Epithelial cell of proximal tubule (primary cell): ENCODE measurements at regions not wholly inside any gene's neighbourhood (a gene's known extent, or its start where the extent isn't known, plus 50 kb on each side); places are given as distances from the start of the nearest gene placed in this dataset.
"Not testable (repeated sequence)": the region's sequence is repeated elsewhere in the genome, so short reads cannot be mapped to it uniquely, and the experiment has no call there.

Source experiments
- DNase-seq: peaks from one replicate; pipeline ENCODE4 v3.0.0-alpha.2; 2011; ENCODE audit warnings: low read depth
- H3K4me3 ChIP-seq: 2 replicates; pipeline ENCODE4 v1.5.1; 2011; ENCODE audit warnings: low read depth, mild to moderate bottlenecking, low read length
- CTCF ChIP-seq: conservative IDR thresholded peaks from 2 replicates; pipeline ENCODE4 v1.5.1; 2012; ENCODE audit warnings: low read depth, mild to moderate bottlenecking, low read length

- DNase-seq = no peak
- H3K4me3 ChIP-seq = no peak overlapping the region
- no peak for TF ChIP-seq CTCF
Measured at GRCh38 chr7:51847461-51848134, 531.0 kb upstream of the COBL start.

GRCh38 chr7:51839130-51839529, 522.5 kb upstream of the COBL start:
- DNase-seq = not testable (repeated sequence)

GRCh38 chr7:51827631-51828030, 511.0 kb upstream of the COBL start:
- no peak for TF ChIP-seq CTCF
- DNase-seq = no peak

More at GRCh38 chr7:51839130-51839529, 522.5 kb upstream of the COBL start:
- H3K4me3 ChIP-seq = not testable (repeated sequence)

GRCh38 chr7:51824050-51824449, 507.4 kb upstream of the COBL start:
- TF ChIP-seq CTCF = no peak
- no peak for DNase-seq
- H3K4me3 ChIP-seq = no peak overlapping the region

More at GRCh38 chr7:51827631-51828030, 511.0 kb upstream of the COBL start:
- no peak overlapping the region for H3K4me3 ChIP-seq

- no peak for DNase-seq
- TF ChIP-seq CTCF = no peak
- H3K4me3 ChIP-seq = no peak overlapping the region
Measured at GRCh38 chr7:51823437-51823836, 506.8 kb upstream of the COBL start.

- TF ChIP-seq CTCF = no peak
- DNase-seq = no peak
- H3K4me3 ChIP-seq = no peak overlapping the region
Measured at GRCh38 chr7:51817694-51818225, 501.2 kb upstream of the COBL start.

GRCh38 chr7:51805783-51806431, 489.3 kb upstream of the COBL start:
- not testable (repeated sequence) for DNase-seq, H3K4me3 ChIP-seq

- H3K4me3 ChIP-seq = no peak overlapping the region
- DNase-seq = no peak
- no peak for TF ChIP-seq CTCF
Measured at GRCh38 chr7:51802718-51803117, 486.1 kb upstream of the COBL start.
